ENCODE measurements at regions not wholly inside any gene's neighbourhood (a gene's known extent, or its start where the extent isn't known, plus 50 kb on each side); places are given as distances from the start of the nearest gene placed in this dataset.

DNA sequence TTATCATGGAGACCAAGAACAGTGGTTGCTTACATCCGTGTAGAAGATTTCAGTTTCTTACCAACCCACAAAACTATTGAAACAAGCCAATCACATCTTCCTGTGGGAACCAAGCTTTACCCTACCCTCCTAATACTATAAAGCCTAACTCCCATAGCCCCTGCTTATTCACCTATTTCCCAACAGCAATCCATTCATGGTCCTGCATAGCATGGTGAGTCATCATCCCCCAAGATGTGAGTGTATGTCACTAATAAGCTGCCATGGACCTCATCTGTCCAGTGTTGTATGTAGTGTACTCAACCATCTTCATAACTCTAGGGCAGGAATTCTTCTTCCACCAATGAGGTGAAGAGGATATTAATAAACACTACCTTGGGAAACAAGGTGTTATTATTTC, 1620.4 kb upstream of the FLRT2 start:
- TF ChIP-seq, protein P1, sequence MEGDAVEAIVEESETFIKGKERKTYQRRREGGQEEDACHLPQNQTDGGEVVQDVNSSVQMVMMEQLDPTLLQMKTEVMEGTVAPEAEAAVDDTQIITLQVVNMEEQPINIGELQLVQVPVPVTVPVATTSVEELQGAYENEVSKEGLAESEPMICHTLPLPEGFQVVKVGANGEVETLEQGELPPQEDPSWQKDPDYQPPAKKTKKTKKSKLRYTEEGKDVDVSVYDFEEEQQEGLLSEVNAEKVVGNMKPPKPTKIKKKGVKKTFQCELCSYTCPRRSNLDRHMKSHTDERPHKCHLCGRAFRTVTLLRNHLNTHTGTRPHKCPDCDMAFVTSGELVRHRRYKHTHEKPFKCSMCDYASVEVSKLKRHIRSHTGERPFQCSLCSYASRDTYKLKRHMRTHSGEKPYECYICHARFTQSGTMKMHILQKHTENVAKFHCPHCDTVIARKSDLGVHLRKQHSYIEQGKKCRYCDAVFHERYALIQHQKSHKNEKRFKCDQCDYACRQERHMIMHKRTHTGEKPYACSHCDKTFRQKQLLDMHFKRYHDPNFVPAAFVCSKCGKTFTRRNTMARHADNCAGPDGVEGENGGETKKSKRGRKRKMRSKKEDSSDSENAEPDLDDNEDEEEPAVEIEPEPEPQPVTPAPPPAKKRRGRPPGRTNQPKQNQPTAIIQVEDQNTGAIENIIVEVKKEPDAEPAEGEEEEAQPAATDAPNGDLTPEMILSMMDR (IDR thresholded peaks at IDR 0.05; ENCODE audit: low read length): no peak
- TF ChIP-seq EZH2 (IDR thresholded peaks at IDR 0.05; ENCODE audit: borderline replicate concordance, low read length): no peak
